GM18517 (cell line): ENCODE measurements at regions not wholly inside any gene's neighbourhood (a gene's known extent, or its start where the extent isn't known, plus 50 kb on each side); places are given as distances from the start of the nearest gene placed in this dataset.
"Not testable (repeated sequence)": the region's sequence is repeated elsewhere in the genome, so short reads cannot be mapped to it uniquely, and the experiment has no call there.

Experiments
- ATAC-seq: cut with Tn5 transposase; IDR thresholded peaks from one replicate; pipeline ENCODE4 v1.9.1; 2021; ENCODE audit warnings: mild to moderate bottlenecking, moderate library complexity; ENCODE audit not compliant: unreplicated experiment

GRCh38 chr7:68893411-68893810, 704.9 kb upstream of the AUTS2 start:
- ATAC-seq: no peak

GRCh38 chr7:68899156-68899555, 699.1 kb upstream of the AUTS2 start:
- ATAC-seq: not testable (repeated sequence)

- ATAC-seq: no peak
These were observed 698.2 kb upstream of the AUTS2 start for GRCh38 chr7:68900096-68900495.

- ATAC-seq: no peak
These were observed 693.6 kb upstream of the AUTS2 start for GRCh38 chr7:68904630-68905029.

GRCh38 chr7:68911754-68912153, 686.5 kb upstream of the AUTS2 start:
- no peak for ATAC-seq

- ATAC-seq: no peak
These were observed 684.3 kb upstream of the AUTS2 start for GRCh38 chr7:68914006-68914405.

- no peak for ATAC-seq
These were observed 681.1 kb upstream of the AUTS2 start for GRCh38 chr7:68917041-68917651.

- no peak for ATAC-seq
These were observed 679.7 kb upstream of the AUTS2 start for GRCh38 chr7:68918621-68919020.

- ATAC-seq: no peak
These were observed 675.4 kb upstream of the AUTS2 start for GRCh38 chr7:68922850-68923249.

- ATAC-seq: no peak
These were observed 673.0 kb upstream of the AUTS2 start for GRCh38 chr7:68925241-68925640.

- no peak for ATAC-seq
These were observed 668.5 kb upstream of the AUTS2 start for GRCh38 chr7:68929781-68930261.

GRCh38 chr7:68936471-68937035, 661.7 kb upstream of the AUTS2 start:
- no peak for ATAC-seq

GRCh38 chr7:68938151-68938550, 660.1 kb upstream of the AUTS2 start:
- no peak for ATAC-seq

GRCh38 chr7:68943786-68944185, 654.5 kb upstream of the AUTS2 start:
- no peak for ATAC-seq

GRCh38 chr7:68955656-68956055, 642.6 kb upstream of the AUTS2 start:
- no peak for ATAC-seq

GRCh38 chr7:68958571-68958970, 639.7 kb upstream of the AUTS2 start:
- ATAC-seq: no peak

- no peak for ATAC-seq
These were observed 634.7 kb upstream of the AUTS2 start for GRCh38 chr7:68963552-68963951.

GRCh38 chr7:68964060-68964459, 634.2 kb upstream of the AUTS2 start:
- no peak for ATAC-seq

GRCh38 chr7:68965351-68965750, 632.9 kb upstream of the AUTS2 start:
- no peak for ATAC-seq

- ATAC-seq: no peak
These were observed 630.7 kb upstream of the AUTS2 start for GRCh38 chr7:68967598-68967997.

- ATAC-seq: no peak
These were observed 628.7 kb upstream of the AUTS2 start for GRCh38 chr7:68969571-68969970.

GRCh38 chr7:68971634-68972340, 626.5 kb upstream of the AUTS2 start:
- no peak for ATAC-seq
